ENCODE measurements at regions not wholly inside any gene's neighbourhood (a gene's known extent, or its start where the extent isn't known, plus 50 kb on each side); places are given as distances from the start of the nearest gene placed in this dataset.
"Not testable (repeated sequence)": the region's sequence is repeated elsewhere in the genome, so short reads cannot be mapped to it uniquely, and the experiment has no call there.

DNA sequence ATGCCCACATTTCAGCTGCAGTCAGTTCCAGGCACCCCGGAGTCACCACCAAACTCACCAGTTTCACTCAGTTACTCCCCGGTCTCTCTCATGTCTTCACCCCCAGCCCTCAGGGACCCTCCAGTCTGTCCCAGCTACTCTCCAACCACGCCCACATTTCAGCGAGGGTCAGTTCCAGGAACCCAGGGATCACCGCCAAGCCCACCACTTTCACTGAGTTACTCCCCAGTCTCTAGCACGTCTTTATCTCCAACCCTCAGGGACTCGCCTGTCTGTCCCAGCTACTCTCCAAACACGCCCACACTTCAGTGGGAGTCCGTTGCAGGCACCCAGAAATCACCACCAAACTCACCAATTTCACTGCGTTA is 337.5 kb downstream of the CWH43 start:
- DNase-seq (ENCODE audit: low read depth), result not testable (repeated sequence)

Data from activated gamma-delta T cell treated with anti-CD3 and anti-CD28 coated beads, Interleukin-2, amount 50 U/mL, for 16 hours (primary cell).